ENCODE measurements at regions not wholly inside any gene's neighbourhood (a gene's known extent, or its start where the extent isn't known, plus 50 kb on each side); places are given as distances from the start of the nearest gene placed in this dataset.

- TF ChIP-seq CTCF (IDR thresholded peaks at IDR 0.05): no peak
- TF ChIP-seq POLR2A (IDR thresholded peaks at IDR 0.05): no peak
Observed at GRCh38 chr11:15544353-15544752, 429.6 kb downstream of the INSC start.
